SH-SY5Y (cell line): ENCODE measurements at regions not wholly inside any gene's neighbourhood (a gene's known extent, or its start where the extent isn't known, plus 50 kb on each side); places are given as distances from the start of the nearest gene placed in this dataset.

Experiments
- GATA2 ChIP-seq: IDR thresholded peaks from 2 replicates; pipeline ENCODE4 v1.6.1; 2011; ENCODE audit warnings: mild to moderate bottlenecking, low read depth, low read length
- GATA3 ChIP-seq: IDR thresholded peaks from 2 replicates; pipeline ENCODE4 v1.6.1; 2011; ENCODE audit warnings: low read depth, mild to moderate bottlenecking, low read length, moderate library complexity

GRCh38 chr14:37842106-37842505, 246.7 kb downstream of the TTC6 start:
- no peak for TF ChIP-seq GATA2
- no peak for TF ChIP-seq GATA3
